IMR-90 (cell line): ENCODE measurements at regions not wholly inside any gene's neighbourhood (a gene's known extent, or its start where the extent isn't known, plus 50 kb on each side); places are given as distances from the start of the nearest gene placed in this dataset.

Source experiments
- ATAC-seq: fragments of 200-7000 bp; cut with Tn5 transposase; 2 replicates; pipeline ENCODE4 v1.9.1; 2020; ENCODE audit warnings: low read depth, mild to moderate bottlenecking, moderate library complexity
- BruUV-seq: library from RNA; stranded (reverse); fragments of 400-500 nt; replicated peaks from 2 replicates; lab custom pipeline; 2021; lab: Mats Ljungman, UMichigan
- CTCF ChIA-PET: fragments of 300-600 bp; formaldehyde crosslinking; extraction: SDS; loops from one replicate; lab custom pipeline; 2021; ENCODE audit warnings: antibody characterized with exemption; lab: Yijun Ruan, JAX
- POLR2A ChIA-PET: fragments of 300-600 bp; sonication (Branson Sonifier 250); formaldehyde crosslinking; loops from one replicate; lab custom pipeline; 2022; ENCODE audit warnings: antibody characterized with exemption; ENCODE audit not compliant: unreplicated experiment; lab: Charles Lee
- DNase-seq: peaks from one replicate; pipeline ENCODE4 v3.0.0; 2013
- H2AFZ ChIP-seq: replicated peaks from 2 replicates; pipeline ENCODE3; 2013; ENCODE audit warnings: low read length, mild to moderate bottlenecking; ENCODE audit not compliant: poor library complexity
- H2AK5ac ChIP-seq: 2 replicates; pipeline ENCODE4 v1.6.1; 2013; ENCODE audit warnings: low read depth, low read length, inconsistent platforms
- H2AK9ac ChIP-seq: replicated peaks from 2 replicates; pipeline ENCODE3; 2013; ENCODE audit warnings: mild to moderate bottlenecking, low read depth, low read length, moderate library complexity; ENCODE audit not compliant: poor library complexity
- H2BK120ac ChIP-seq: 2 replicates; pipeline ENCODE4 v1.6.1; 2013; ENCODE audit warnings: low read depth, low read length, inconsistent platforms
- H2BK15ac ChIP-seq: 3 replicates; pipeline ENCODE4 v1.6.1; 2013; ENCODE audit warnings: low read depth, low read length, inconsistent platforms
- H2BK20ac ChIP-seq: 2 replicates; pipeline ENCODE4 v1.6.1; 2013; ENCODE audit warnings: low read depth, mild to moderate bottlenecking, inconsistent platforms, low read length, moderate library complexity
- H2BK5ac ChIP-seq: 2 replicates; pipeline ENCODE4 v1.6.1; 2013; ENCODE audit warnings: mild to moderate bottlenecking, low read depth, low read length, inconsistent platforms; ENCODE audit not compliant: poor library complexity, severe bottlenecking
- H3K14ac ChIP-seq: replicated peaks from 2 replicates; pipeline ENCODE4 v1.6.1; 2013; ENCODE audit warnings: low read depth, low read length, inconsistent platforms
- H3K18ac ChIP-seq: 2 replicates; pipeline ENCODE4 v1.6.1; 2013; ENCODE audit warnings: low read depth, low read length, control low read depth
- H3K23ac ChIP-seq: 2 replicates; pipeline ENCODE4 v1.6.1; 2013; ENCODE audit warnings: low read depth, low read length, inconsistent platforms
- H3K27ac ChIP-seq: 2 replicates; pipeline ENCODE4 v1.5.1; 2013; ENCODE audit warnings: mild to moderate bottlenecking, control low read depth, low read length; ENCODE audit not compliant: insufficient read depth
- H3K27me3 ChIP-seq: 2 replicates; pipeline ENCODE4 v1.6.1; 2013; ENCODE audit warnings: low read length; ENCODE audit not compliant: control insufficient read depth, insufficient read depth
- H3K36me3 ChIP-seq: 2 replicates; pipeline ENCODE4 v1.6.1; 2013; ENCODE audit warnings: low read length, mixed read lengths; ENCODE audit not compliant: control insufficient read depth, insufficient read depth
- H3K4ac ChIP-seq: 2 replicates; pipeline ENCODE4 v1.6.1; 2013; ENCODE audit warnings: low read depth, low read length, inconsistent platforms
- H3K4me1 ChIP-seq: 2 replicates; pipeline ENCODE4 v1.6.1; 2013; ENCODE audit warnings: low read length, mixed read lengths; ENCODE audit not compliant: control insufficient read depth, insufficient read depth
- H3K4me2 ChIP-seq: 2 replicates; pipeline ENCODE4 v1.6.1; 2013; ENCODE audit warnings: low read depth, mild to moderate bottlenecking, control low read depth, low read length, moderate library complexity
- H3K4me3 ChIP-seq: 2 replicates; pipeline ENCODE4 v1.5.1; 2013; ENCODE audit warnings: low read depth, mild to moderate bottlenecking, control low read depth, low read length, moderate library complexity; ENCODE audit not compliant: insufficient read depth
- H3K56ac ChIP-seq: 2 replicates; pipeline ENCODE4 v1.6.1; 2013; ENCODE audit warnings: low read length, inconsistent platforms; ENCODE audit not compliant: insufficient read depth; ENCODE audit errors: extremely low read depth
- H3K79me1 ChIP-seq, 2 experiments: 2 replicates each; pipeline ENCODE4 v1.6.1; 2013; ENCODE audit warnings: low read length in 2 of 2, inconsistent platforms in 1 of 2, low read depth in 1 of 2
- H3K9ac ChIP-seq: 2 replicates; pipeline ENCODE4 v1.6.1; 2013; ENCODE audit warnings: low read depth, low read length, control low read depth
- H3K9me1 ChIP-seq: 2 replicates; pipeline ENCODE4 v1.6.1; 2013; ENCODE audit warnings: low read length, inconsistent platforms; ENCODE audit not compliant: insufficient read depth
- H3K9me3 ChIP-seq: 2 replicates; pipeline ENCODE4 v1.6.1; 2013; ENCODE audit warnings: low read length; ENCODE audit not compliant: control insufficient read depth, insufficient read depth
- H4K20me1 ChIP-seq: 2 replicates; pipeline ENCODE4 v1.6.1; 2013; ENCODE audit warnings: low read length, inconsistent platforms; ENCODE audit not compliant: insufficient read depth
- H4K5ac ChIP-seq: 2 replicates; pipeline ENCODE4 v1.6.1; 2013; ENCODE audit warnings: mild to moderate bottlenecking, low read depth, low read length, control low read depth
- H4K8ac ChIP-seq, 2 experiments: 2 replicates each; pipeline ENCODE4 v1.6.1; 2013; ENCODE audit warnings: low read depth in 2 of 2, low read length in 2 of 2, control low read depth in 1 of 2, inconsistent platforms in 1 of 2
- H4K91ac ChIP-seq: 2 replicates; pipeline ENCODE4 v1.6.1; 2013; ENCODE audit warnings: low read depth, low read length, inconsistent platforms; ENCODE audit not compliant: insufficient read depth
- CEBPB ChIP-seq: IDR thresholded peaks from 2 replicates; pipeline ENCODE4 v1.6.1; 2012; ENCODE audit warnings: low read depth, low read length, improper control_type of control experiment
- RAD21 ChIP-seq: IDR thresholded peaks from 2 replicates; pipeline ENCODE4 v1.6.1; 2012; ENCODE audit warnings: low read length, improper control_type of control experiment
- RCOR1 ChIP-seq: IDR thresholded peaks from 2 replicates; pipeline ENCODE4 v1.6.1; 2012; ENCODE audit warnings: mild to moderate bottlenecking, low read length, improper control_type of control experiment; ENCODE audit not compliant: insufficient replicate concordance
- RFX5 ChIP-seq: IDR thresholded peaks from 2 replicates; pipeline ENCODE4 v1.8.0; 2012; ENCODE audit warnings: low read depth, mild to moderate bottlenecking, low read length, moderate library complexity
- dilution Hi-C: fragments of 300-500 bp; cut with HindIII; formaldehyde crosslinking; loops from one replicate; pipeline ENCODE4 v1.14.3; 2018; ENCODE audit warnings: low sequenced_read_pairs; ENCODE audit not compliant: unreplicated experiment
- in situ Hi-C: fragments of 300-500 bp; cut with MboI; formaldehyde crosslinking; loops from 3 replicates; pipeline ENCODE4 v1.14.3; 2019; ENCODE audit warnings: low sequenced_read_pairs, inconsistent platforms, mixed read lengths
- intact Hi-C: fragments of 100-400 bp; cut with micrococcal nuclease; formaldehyde crosslinking; loops from 2 replicates; pipeline ENCODE4 v1.10.0; 2022

- no peaks in the 10 kb centered on the region for H3K9me1 ChIP-seq
- H3K4me2 ChIP-seq = no peak overlapping the region
- no peaks in the 10 kb centered on the region for H4K20me1 ChIP-seq
- in situ Hi-C loops (no loop called here), dilution Hi-C loops (no loop called here), intact Hi-C loops (no loop called here)
- DNase-seq = no peak
- no peak overlapping the region for H3K23ac ChIP-seq
- TF ChIP-seq CEBPB (no peak), RFX5 (no peak), RCOR1 (no peak), RAD21 (no peak)
- ChIA-PET POLR2A (no interaction called here), CTCF (no interaction called here)
- no peak overlapping the region for H3K4ac ChIP-seq
- no peaks in the 10 kb centered on the region for H3K27me3 ChIP-seq
- H2AK5ac ChIP-seq = no peak overlapping the region
- H2AK9ac ChIP-seq = no peak overlapping the region
- H2BK120ac ChIP-seq = no peak overlapping the region
- no peak overlapping the region for H3K18ac ChIP-seq
- no peak overlapping the region for H2BK20ac ChIP-seq
- H3K27ac ChIP-seq = no peak overlapping the region
- ATAC-seq = no peak
- no peak overlapping the region for H4K8ac ChIP-seq
- H2BK15ac ChIP-seq = no peak overlapping the region
- no peaks in the 10 kb centered on the region for H3K4me1 ChIP-seq
- no peak overlapping the region for H4K91ac ChIP-seq
- H2AFZ ChIP-seq = no peak overlapping the region
- H2BK5ac ChIP-seq = no peak overlapping the region
- H3K79me1 ChIP-seq = no peaks in the 10 kb centered on the region
- no peaks in the 10 kb centered on the region for H3K36me3 ChIP-seq
- H3K9ac ChIP-seq = no peak overlapping the region
- BruUV-seq = no TSS peak
- H4K5ac ChIP-seq = no peak overlapping the region
- H3K9me3 ChIP-seq = peaks cover 2% of the 10 kb centered on the region; the same call in 1 of the 2 replicates
- no peak overlapping the region for H3K4me3 ChIP-seq
- H3K14ac ChIP-seq = no peak overlapping the region
- H3K56ac ChIP-seq = no peak overlapping the region
Observed at GRCh38 chr16:54808890-54809289, 121.8 kb upstream of the IRX5 start.
